22Rv1 (cell line): ENCODE measurements at regions not wholly inside any gene's neighbourhood (a gene's known extent, or its start where the extent isn't known, plus 50 kb on each side); places are given as distances from the start of the nearest gene placed in this dataset.

ENCODE experiments used
- H3K27ac ChIP-seq: fragments of 450-650 bp; 2 replicates; pipeline ENCODE4 v1.5.1; 2017
- CTCF ChIP-seq: fragments of 450-650 bp; IDR thresholded peaks from 2 replicates; pipeline ENCODE4 v1.5.1; 2017; ENCODE audit warnings: mild to moderate bottlenecking
- ZFX ChIP-seq: fragments of 450-650 bp; IDR thresholded peaks from 2 replicates; pipeline ENCODE4 v1.6.1; 2017; ENCODE audit warnings: antibody characterized with exemption, borderline replicate concordance

- no peak overlapping the region for H3K27ac ChIP-seq
- TF ChIP-seq CTCF (no peak), ZFX (no peak)
Observed at GRCh38 chr16:56109205-56109604, 82.1 kb upstream of the GNAO1 start.

- TF ChIP-seq ZFX, result no peak
- no peak for TF ChIP-seq CTCF
- H3K27ac ChIP-seq, result no peak overlapping the region
Observed at GRCh38 chr16:56108724-56109123, 82.6 kb upstream of the GNAO1 start.

GRCh38 chr16:56108056-56108471 is 83.2 kb upstream of the GNAO1 start:
- TF ChIP-seq ZFX (no peak), CTCF (no peak)
- no peak overlapping the region for H3K27ac ChIP-seq

GRCh38 chr16:56106527-56106926 is 84.8 kb upstream of the GNAO1 start:
- no peak overlapping the region for H3K27ac ChIP-seq
- TF ChIP-seq ZFX (no peak), CTCF (no peak)

- H3K27ac ChIP-seq, result no peak overlapping the region
- no peak for TF ChIP-seq ZFX
- no peak for TF ChIP-seq CTCF
Observed at GRCh38 chr16:56102906-56103305, 88.4 kb upstream of the GNAO1 start.

- no peak overlapping the region for H3K27ac ChIP-seq
- no peak for TF ChIP-seq CTCF
- no peak for TF ChIP-seq ZFX
Observed at GRCh38 chr16:56102183-56102686, 89.1 kb upstream of the GNAO1 start.

GRCh38 chr16:56101480-56101879 is 89.8 kb upstream of the GNAO1 start:
- H3K27ac ChIP-seq, result no peak overlapping the region
- TF ChIP-seq ZFX, result no peak
- no peak for TF ChIP-seq CTCF
